Tibial artery (tissue), 4 donors: ENCODE measurements at regions not wholly inside any gene's neighbourhood (a gene's known extent, or its start where the extent isn't known, plus 50 kb on each side); places are given as distances from the start of the nearest gene placed in this dataset.

Experiments used
- DNase-seq, 2 donors: peaks; one replicate each; pipeline ENCODE4 v3.0.0-alpha.2; 2019
- H3K27ac ChIP-seq, 2 donors: fragments of 200-600 bp; sonication (generic) in 1 of 2; 1 replicate in 1 of 2; 2 replicates in 1 of 2; pipeline ENCODE4 v1.5.1; 2018 to 2019; ENCODE audit warnings: mild to moderate bottlenecking in 1 of 2
- H3K27me3 ChIP-seq, 2 donors: fragments of 200-600 bp; sonication (generic) in 1 of 2; one replicate each; pipeline versions ENCODE4 v1.5.1 to v1.6.0; 2016 to 2019
- H3K36me3 ChIP-seq, 3 donors: fragments of 200-600 bp; sonication (generic) in 2 of 3; one replicate each; pipeline ENCODE4 v1.5.1; 2016 to 2019; ENCODE audit warnings: mild to moderate bottlenecking in 2 of 3
- H3K4me1 ChIP-seq, 4 donors: fragments of 200-600 bp; sonication (generic) in 2 of 4; 1 replicate in 3 of 4; 2 replicates in 1 of 4; pipeline ENCODE4 v1.5.1; 2016 to 2019
- H3K4me3 ChIP-seq, 2 donors: fragments of 200-600 bp; sonication (generic) in 1 of 2; 1 replicate in 1 of 2; 2 replicates in 1 of 2; pipeline ENCODE4 v1.5.1; 2018 to 2019; ENCODE audit warnings: mild to moderate bottlenecking in 2 of 2
- H3K9me3 ChIP-seq, 3 donors: fragments of 200-600 bp; sonication (generic) in 1 of 3; one replicate each; pipeline ENCODE4 v1.5.1; 2016 to 2019
- intact Hi-C: fragments of 100-400 bp; cut with DNase I; formaldehyde crosslinking; loops from one replicate; pipeline ENCODE4 v1.15.0; 2023; ENCODE audit warnings: low total_unique reads
- TF ChIP-seq, protein P1 (sequence below), 2 experiments: fragments of 200-600 bp in 1 of 2; fragments of 450-650 bp in 1 of 2; IDR thresholded peaks; one replicate each; pipeline ENCODE4 v1.5.1; 2017 to 2019; ENCODE audit warnings: antibody characterized with exemption in 2 of 2, mild to moderate bottlenecking in 1 of 2, moderate library complexity in 1 of 2

DNA sequence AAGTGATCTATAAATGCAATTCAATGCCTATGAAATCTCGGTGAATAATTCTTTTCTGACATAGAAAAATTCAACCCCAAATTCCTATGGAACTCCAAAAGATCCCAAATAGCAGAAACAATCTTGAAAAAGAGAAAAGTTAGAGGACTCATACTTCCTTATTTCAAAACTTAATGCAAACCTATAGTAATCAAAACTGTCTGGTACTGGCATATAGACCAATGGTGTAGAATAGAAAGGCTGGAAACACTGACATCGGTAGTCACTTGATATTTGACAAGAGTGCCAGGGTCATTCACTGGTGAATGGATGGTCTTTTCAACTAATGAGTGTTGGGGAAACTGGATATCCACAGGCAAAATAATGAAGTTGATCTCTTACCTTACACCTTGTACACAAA is 637.1 kb upstream of the PCDH9 start:
- H3K4me1 ChIP-seq: no peaks in the 10 kb centered on the region
- peaks cover 0 to 6% (median 0%) of the 10 kb centered on the region in 3 donors for H3K9me3 ChIP-seq
- no peaks in the 10 kb centered on the region for H3K36me3 ChIP-seq
- TF ChIP-seq, protein P1, sequence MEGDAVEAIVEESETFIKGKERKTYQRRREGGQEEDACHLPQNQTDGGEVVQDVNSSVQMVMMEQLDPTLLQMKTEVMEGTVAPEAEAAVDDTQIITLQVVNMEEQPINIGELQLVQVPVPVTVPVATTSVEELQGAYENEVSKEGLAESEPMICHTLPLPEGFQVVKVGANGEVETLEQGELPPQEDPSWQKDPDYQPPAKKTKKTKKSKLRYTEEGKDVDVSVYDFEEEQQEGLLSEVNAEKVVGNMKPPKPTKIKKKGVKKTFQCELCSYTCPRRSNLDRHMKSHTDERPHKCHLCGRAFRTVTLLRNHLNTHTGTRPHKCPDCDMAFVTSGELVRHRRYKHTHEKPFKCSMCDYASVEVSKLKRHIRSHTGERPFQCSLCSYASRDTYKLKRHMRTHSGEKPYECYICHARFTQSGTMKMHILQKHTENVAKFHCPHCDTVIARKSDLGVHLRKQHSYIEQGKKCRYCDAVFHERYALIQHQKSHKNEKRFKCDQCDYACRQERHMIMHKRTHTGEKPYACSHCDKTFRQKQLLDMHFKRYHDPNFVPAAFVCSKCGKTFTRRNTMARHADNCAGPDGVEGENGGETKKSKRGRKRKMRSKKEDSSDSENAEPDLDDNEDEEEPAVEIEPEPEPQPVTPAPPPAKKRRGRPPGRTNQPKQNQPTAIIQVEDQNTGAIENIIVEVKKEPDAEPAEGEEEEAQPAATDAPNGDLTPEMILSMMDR (IDR thresholded peaks at IDR 0.05): no peak
- intact Hi-C loops: no loop called here
- no peaks in the 10 kb centered on the region for H3K27me3 ChIP-seq
- no peak overlapping the region for H3K4me3 ChIP-seq
- H3K27ac ChIP-seq: no peak overlapping the region
- no peak for DNase-seq

DNA sequence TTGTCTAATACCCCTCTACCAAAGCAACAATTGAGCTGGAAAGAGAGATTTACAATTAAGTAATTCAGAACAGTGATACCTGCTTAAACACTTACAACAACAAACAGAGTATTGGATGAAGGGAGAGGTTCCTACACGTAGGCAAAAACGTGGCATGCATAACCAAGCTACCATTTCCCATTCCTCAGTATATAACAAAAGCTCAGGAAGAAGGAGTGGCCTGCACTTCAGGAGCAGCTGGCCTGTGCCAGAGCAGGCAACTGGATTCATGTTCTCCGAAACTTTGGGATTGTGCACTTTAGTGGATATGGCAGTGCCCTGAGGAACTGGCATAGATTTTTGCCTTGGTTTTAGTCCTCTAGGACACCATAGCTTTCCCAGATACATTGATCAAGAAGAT is 630.2 kb upstream of the PCDH9 start:
- H3K27me3 ChIP-seq: no peaks in the 10 kb centered on the region
- no peaks in the 10 kb centered on the region for H3K36me3 ChIP-seq
- DNase-seq: no peak
- intact Hi-C loops: no loop called here
- H3K9me3 ChIP-seq: peaks cover 0 to 6% (median 0%) of the 10 kb centered on the region in 3 donors
- TF ChIP-seq, protein P1 (IDR thresholded peaks at IDR 0.05): no peak
- no peak overlapping the region for H3K27ac ChIP-seq
- H3K4me3 ChIP-seq: no peak overlapping the region
- H3K4me1 ChIP-seq: no peaks in the 10 kb centered on the region

GRCh38 chr13:67859904-67860303 is 629.8 kb upstream of the PCDH9 start:
- intact Hi-C loops: no loop called here
- Histone ChIP-seq H3K4me1 (no peaks in the 10 kb centered on the region), H3K27ac (no peak overlapping the region), H3K9me3 (peaks cover 0 to 6% (median 0%) of the 10 kb centered on the region in 3 donors), H3K4me3 (no peak overlapping the region), H3K36me3 (no peaks in the 10 kb centered on the region), H3K27me3 (no peaks in the 10 kb centered on the region)
- no peak for DNase-seq
- TF ChIP-seq, protein P1 (IDR thresholded peaks at IDR 0.05): no peak

DNA sequence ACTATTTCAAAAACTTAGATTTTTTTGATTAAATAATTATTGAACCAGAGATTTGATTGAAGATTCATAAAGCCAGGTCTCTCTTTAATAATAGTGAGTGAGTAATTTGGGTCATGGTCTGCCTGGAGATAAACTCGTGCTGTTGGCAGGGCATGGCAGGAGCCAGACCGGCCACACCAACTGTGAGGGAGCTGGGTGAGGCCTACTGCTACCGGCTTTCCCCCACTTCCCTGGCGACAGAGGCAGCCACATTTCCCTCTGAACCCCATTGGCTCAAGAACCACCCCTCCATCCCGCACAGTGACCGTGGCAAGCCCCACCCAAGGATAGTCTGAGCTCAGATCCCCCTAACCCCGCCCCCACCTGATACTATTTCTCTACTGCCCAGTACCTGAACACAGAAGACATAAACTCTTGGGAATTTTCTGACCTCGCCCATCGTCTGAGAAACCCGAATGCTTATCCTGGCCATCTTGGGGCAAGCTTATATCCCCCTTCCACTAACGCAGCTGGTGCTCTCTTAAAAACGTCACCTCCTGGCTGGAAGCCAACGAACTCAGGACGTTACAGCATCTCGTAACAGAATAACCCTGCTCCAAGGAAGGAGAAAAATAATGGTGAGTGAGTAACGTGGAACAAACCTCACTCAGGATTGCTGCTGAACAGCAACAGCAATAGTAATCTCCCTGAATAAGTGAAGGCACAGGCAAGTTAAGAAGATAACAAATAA is 627.6 kb upstream of the PCDH9 start:
- Histone ChIP-seq H3K36me3 (no peaks in the 10 kb centered on the region), H3K4me3 (no peak overlapping the region), H3K4me1 (no peaks in the 10 kb centered on the region), H3K27ac (no peak overlapping the region), H3K9me3 (peaks cover 0 to 6% (median 0%) of the 10 kb centered on the region in 3 donors), H3K27me3 (no peaks in the 10 kb centered on the region)
- intact Hi-C loops: no loop called here
- TF ChIP-seq, protein P1 (IDR thresholded peaks at IDR 0.05): no peak
- no peak for DNase-seq

GRCh38 chr13:67856955-67857354 is 626.8 kb upstream of the PCDH9 start:
- Histone ChIP-seq H3K9me3 (no peaks in the 10 kb centered on the region), H3K36me3 (no peaks in the 10 kb centered on the region), H3K27ac (no peak overlapping the region), H3K4me3 (no peak overlapping the region), H3K27me3 (no peaks in the 10 kb centered on the region), H3K4me1 (no peaks in the 10 kb centered on the region)
- DNase-seq: no peak
- intact Hi-C loops: no loop called here
- TF ChIP-seq, protein P1 (IDR thresholded peaks at IDR 0.05): no peak
